Large intestine (tissue), 3 donors: ENCODE measurements at regions not wholly inside any gene's neighbourhood (a gene's known extent, or its start where the extent isn't known, plus 50 kb on each side); places are given as distances from the start of the nearest gene placed in this dataset.
"Not testable (repeated sequence)": the region's sequence is repeated elsewhere in the genome, so short reads cannot be mapped to it uniquely, and the experiment has no call there.

Source experiments
- DNase-seq, 2 donors: peaks; one replicate each; pipeline versions ENCODE4 v3.0.0 to v3.0.0-alpha.2; 2013
- H3K27ac ChIP-seq: one replicate; pipeline ENCODE4 v1.5.1; 2013; ENCODE audit warnings: low read length
- H3K27me3 ChIP-seq: 2 replicates; pipeline ENCODE4 v1.6.1; 2013; ENCODE audit warnings: low read length; ENCODE audit not compliant: control insufficient read depth, insufficient read depth
- H3K36me3 ChIP-seq: 2 replicates; pipeline ENCODE4 v1.6.1; 2013; ENCODE audit warnings: low read length; ENCODE audit not compliant: control insufficient read depth, insufficient read depth
- H3K4me1 ChIP-seq: one replicate; pipeline ENCODE4 v1.6.1; 2013; ENCODE audit warnings: low read length; ENCODE audit not compliant: control insufficient read depth, insufficient read depth
- H3K4me3 ChIP-seq: one replicate; pipeline ENCODE4 v1.5.1; 2013; ENCODE audit warnings: low read length
- H3K9me3 ChIP-seq: one replicate; pipeline ENCODE4 v1.6.1; 2013; ENCODE audit warnings: mild to moderate bottlenecking, low read depth, low read length, moderate library complexity; ENCODE audit not compliant: control insufficient read depth
- WGBS: methylation state at CpG from one replicate; pipeline ENCODE4 v1.1.5; 2013; ENCODE audit warnings: low lambda C conversion rate; ENCODE audit not compliant: insufficient coverage; 5-methylcytosine and 5-hydroxymethylcytosine counted together

DNA sequence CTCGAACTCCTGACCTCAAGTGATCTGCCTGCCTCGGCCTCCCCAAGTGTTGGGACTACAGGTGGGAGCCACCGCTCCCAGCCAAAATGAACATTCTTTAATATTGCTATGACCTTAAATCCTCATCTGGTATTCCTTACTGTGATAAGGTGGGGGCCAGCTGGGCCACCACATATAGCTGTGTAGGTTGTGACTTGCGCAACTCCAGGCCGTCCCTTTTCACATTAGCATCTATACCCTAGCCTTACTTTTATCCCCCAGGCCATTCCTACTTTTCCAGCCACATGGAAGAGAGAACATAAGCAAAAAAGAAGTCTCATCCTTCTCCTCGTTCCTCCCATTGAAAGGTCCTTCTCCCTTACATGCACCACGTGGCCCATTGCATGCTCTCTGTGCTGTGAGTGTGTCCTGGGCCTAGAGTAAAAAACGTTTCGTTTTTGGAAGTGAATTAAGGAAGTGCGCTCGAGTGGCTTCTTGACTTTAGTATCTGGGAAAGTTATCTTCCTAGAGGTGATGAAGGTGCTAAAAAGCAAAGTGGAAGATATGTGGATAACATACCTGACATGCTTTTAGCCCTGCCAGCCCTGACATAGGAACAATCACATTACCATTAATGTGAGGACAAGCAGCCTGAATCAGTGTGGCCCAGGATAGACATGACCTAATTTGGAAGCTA, 56.8 kb upstream of the KIF13A start:
- Histone ChIP-seq H3K27me3 (no peaks in the 10 kb centered on the region), H3K36me3 (no peaks in the 10 kb centered on the region), H3K9me3 (no peaks in the 10 kb centered on the region), H3K4me1 (no peaks in the 10 kb centered on the region), H3K4me3 (no peak overlapping the region), H3K27ac (no peak overlapping the region)
- WGBS, result 86% methylated on average over 1 of the region's 11 CpGs
- no peak for DNase-seq

DNA sequence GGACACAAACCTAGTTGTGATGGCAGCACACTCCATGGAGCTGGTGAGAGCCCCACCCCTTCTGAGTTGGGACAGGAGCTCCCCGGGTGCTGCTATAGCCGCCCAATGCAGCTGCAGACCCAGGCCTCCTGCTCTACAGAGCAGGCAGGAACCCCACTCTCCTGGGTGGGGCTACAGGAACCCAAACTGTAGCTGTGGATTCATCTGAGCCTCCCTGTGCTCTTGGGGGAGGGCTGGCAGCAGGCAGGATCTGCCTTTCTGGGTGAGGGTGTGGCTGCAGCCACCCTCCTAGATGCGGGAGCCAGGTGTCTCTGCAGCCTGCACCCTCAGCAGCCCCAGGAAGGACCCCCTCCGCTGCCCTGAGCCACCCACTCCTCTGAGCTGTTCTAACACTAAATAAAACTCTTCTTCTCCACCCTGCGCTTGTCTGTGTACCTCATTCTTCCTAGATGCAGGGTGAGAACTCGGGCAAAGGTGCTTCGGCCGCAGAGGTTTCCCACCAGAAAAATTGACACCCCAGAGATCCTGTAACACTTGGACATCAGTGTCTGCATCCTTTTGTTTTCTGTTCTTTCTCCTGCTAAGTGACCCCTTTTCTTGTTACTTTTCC, 55.2 kb upstream of the KIF13A start:
- Histone ChIP-seq H3K9me3 (no peaks in the 10 kb centered on the region), H3K4me3 (no peak overlapping the region), H3K4me1 (no peaks in the 10 kb centered on the region), H3K27me3 (no peaks in the 10 kb centered on the region), H3K36me3 (no peaks in the 10 kb centered on the region), H3K27ac (no peak overlapping the region)
- WGBS, result no CpG with 5 or more reads among the region's 8 CpGs
- no peak for DNase-seq

- 78% methylated on average over 1 of the region's 3 CpGs for WGBS
- Histone ChIP-seq H3K27me3 (no peaks in the 10 kb centered on the region), H3K27ac (no peak overlapping the region), H3K4me3 (no peak overlapping the region), H3K36me3 (no peaks in the 10 kb centered on the region), H3K4me1 (no peaks in the 10 kb centered on the region), H3K9me3 (no peaks in the 10 kb centered on the region)
- DNase-seq, result no peak
These were observed 52.0 kb upstream of the KIF13A start for GRCh38 chr6:18039481-18039880.

- not testable (repeated sequence) for H3K4me1 ChIP-seq, H3K4me3 ChIP-seq, H3K9me3 ChIP-seq, DNase-seq, H3K27me3 ChIP-seq, H3K27ac ChIP-seq, H3K36me3 ChIP-seq
- WGBS, result 100% methylated on average over 1 of the region's 1 CpG
These were observed 50.8 kb upstream of the KIF13A start for GRCh38 chr6:18038235-18038634.
